GM21737 (cell line): ENCODE measurements at regions not wholly inside any gene's neighbourhood (a gene's known extent, or its start where the extent isn't known, plus 50 kb on each side); places are given as distances from the start of the nearest gene placed in this dataset.

ENCODE experiments used
- ATAC-seq: cut with Tn5 transposase; IDR thresholded peaks from one replicate; pipeline ENCODE4 v1.9.1; 2021; ENCODE audit warnings: mild to moderate bottlenecking, moderate library complexity; ENCODE audit not compliant: unreplicated experiment

GRCh38 chr2:55102056-55102812 lies 52.0 kb upstream of the RTN4 start:
- ATAC-seq, result no peak

GRCh38 chr2:55101466-55101865 lies 51.2 kb upstream of the RTN4 start:
- ATAC-seq, result no peak

GRCh38 chr2:55099878-55100820 lies 49.9 kb upstream of the RTN4 start:
- ATAC-seq, result no peak
